MM.1S (cell line): ENCODE measurements at regions not wholly inside any gene's neighbourhood (a gene's known extent, or its start where the extent isn't known, plus 50 kb on each side); places are given as distances from the start of the nearest gene placed in this dataset.

Experiments used
- EZH2phosphoT487 ChIP-seq: fragments of 300-600 bp; sonication (generic); IDR thresholded peaks from 2 replicates; pipeline ENCODE4 v1.6.1; 2018; ENCODE audit warnings: antibody characterized with exemption, low read length
- TF ChIP-seq, protein P1 (sequence below): fragments of 300-600 bp; sonication (generic); IDR thresholded peaks from 2 replicates; pipeline ENCODE4 v1.5.1; 2016; ENCODE audit warnings: antibody characterized with exemption, low read length, mixed read lengths

DNA sequence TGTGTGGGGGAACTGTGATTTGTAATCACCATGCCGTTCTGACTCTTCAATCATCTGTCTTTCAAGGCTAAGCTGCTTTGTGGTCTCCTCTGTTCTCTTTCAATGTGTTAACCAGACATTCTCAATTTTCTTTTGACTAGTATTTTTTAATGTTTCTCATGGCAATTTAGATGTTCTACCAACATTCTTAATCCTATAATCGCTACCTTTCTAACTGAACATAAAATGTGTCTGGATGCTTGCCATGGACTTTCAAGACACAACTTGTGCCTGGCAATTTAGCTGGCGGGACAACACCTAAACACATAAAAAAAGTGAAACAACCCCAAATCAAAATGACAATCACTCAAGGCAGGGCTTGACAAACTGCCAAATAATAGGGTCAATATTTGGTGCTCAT is 135.0 kb upstream of the ACKR3 start:
- no peak for TF ChIP-seq EZH2phosphoT487
- TF ChIP-seq, protein P1, sequence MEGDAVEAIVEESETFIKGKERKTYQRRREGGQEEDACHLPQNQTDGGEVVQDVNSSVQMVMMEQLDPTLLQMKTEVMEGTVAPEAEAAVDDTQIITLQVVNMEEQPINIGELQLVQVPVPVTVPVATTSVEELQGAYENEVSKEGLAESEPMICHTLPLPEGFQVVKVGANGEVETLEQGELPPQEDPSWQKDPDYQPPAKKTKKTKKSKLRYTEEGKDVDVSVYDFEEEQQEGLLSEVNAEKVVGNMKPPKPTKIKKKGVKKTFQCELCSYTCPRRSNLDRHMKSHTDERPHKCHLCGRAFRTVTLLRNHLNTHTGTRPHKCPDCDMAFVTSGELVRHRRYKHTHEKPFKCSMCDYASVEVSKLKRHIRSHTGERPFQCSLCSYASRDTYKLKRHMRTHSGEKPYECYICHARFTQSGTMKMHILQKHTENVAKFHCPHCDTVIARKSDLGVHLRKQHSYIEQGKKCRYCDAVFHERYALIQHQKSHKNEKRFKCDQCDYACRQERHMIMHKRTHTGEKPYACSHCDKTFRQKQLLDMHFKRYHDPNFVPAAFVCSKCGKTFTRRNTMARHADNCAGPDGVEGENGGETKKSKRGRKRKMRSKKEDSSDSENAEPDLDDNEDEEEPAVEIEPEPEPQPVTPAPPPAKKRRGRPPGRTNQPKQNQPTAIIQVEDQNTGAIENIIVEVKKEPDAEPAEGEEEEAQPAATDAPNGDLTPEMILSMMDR = no peak
